KMS-11 (cell line): ENCODE measurements at regions not wholly inside any gene's neighbourhood (a gene's known extent, or its start where the extent isn't known, plus 50 kb on each side); places are given as distances from the start of the nearest gene placed in this dataset.

Experiments
- H2AFZ ChIP-seq: fragments of 200-600 bp; sonication (generic); 2 replicates; pipeline ENCODE4 v1.6.1; 2016; ENCODE audit warnings: antibody characterized with exemption, mixed run types, low read depth
- H3K27ac ChIP-seq: fragments of 200-600 bp; sonication (generic); 2 replicates; pipeline ENCODE4 v1.6.1; 2016; ENCODE audit warnings: mild to moderate bottlenecking, mixed run types
- H3K27me3 ChIP-seq: fragments of 200-600 bp; sonication (generic); 2 replicates; pipeline ENCODE4 v1.6.1; 2017; ENCODE audit warnings: mild to moderate bottlenecking, low read depth, mixed run types, moderate library complexity; ENCODE audit not compliant: insufficient read depth
- H3K36me3 ChIP-seq: fragments of 200-600 bp; sonication (generic); 2 replicates; pipeline ENCODE4 v1.6.1; 2017; ENCODE audit warnings: mild to moderate bottlenecking, mixed run types; ENCODE audit not compliant: insufficient read depth
- H3K4me1 ChIP-seq: fragments of 200-600 bp; sonication (generic); 2 replicates; pipeline ENCODE4 v1.6.1; 2016; ENCODE audit warnings: mild to moderate bottlenecking, low read depth, mixed run types; ENCODE audit not compliant: poor library complexity, severe bottlenecking
- H3K4me2 ChIP-seq: fragments of 200-600 bp; sonication (generic); 2 replicates; pipeline ENCODE4 v1.7.0; 2016; ENCODE audit warnings: mild to moderate bottlenecking, mixed run types
- H3K4me3 ChIP-seq: fragments of 200-600 bp; sonication (generic); IDR thresholded peaks from 2 replicates; pipeline ENCODE4 v1.6.1; 2017; ENCODE audit warnings: low read depth, low read length, mixed read lengths; ENCODE audit not compliant: insufficient read depth
- H3K79me2 ChIP-seq: fragments of 200-600 bp; sonication (generic); 2 replicates; pipeline ENCODE4 v1.6.1; 2016; ENCODE audit warnings: low read depth, mixed run types; ENCODE audit not compliant: insufficient read depth
- H3K9ac ChIP-seq: fragments of 200-600 bp; sonication (generic); 2 replicates; pipeline ENCODE4 v1.6.1; 2016; ENCODE audit warnings: mild to moderate bottlenecking, mixed run types
- H4K20me1 ChIP-seq: fragments of 200-600 bp; sonication (generic); 2 replicates; pipeline ENCODE4 v1.6.1; 2016; ENCODE audit warnings: mild to moderate bottlenecking, mixed run types; ENCODE audit not compliant: insufficient read depth
- TF ChIP-seq, protein P1 (sequence below): fragments of 200-600 bp; sonication (generic); conservative IDR thresholded peaks from 2 replicates; pipeline ENCODE4 v1.6.1; 2017; ENCODE audit warnings: low read depth, mild to moderate bottlenecking, antibody characterized with exemption, low read length, moderate library complexity, mixed read lengths

DNA sequence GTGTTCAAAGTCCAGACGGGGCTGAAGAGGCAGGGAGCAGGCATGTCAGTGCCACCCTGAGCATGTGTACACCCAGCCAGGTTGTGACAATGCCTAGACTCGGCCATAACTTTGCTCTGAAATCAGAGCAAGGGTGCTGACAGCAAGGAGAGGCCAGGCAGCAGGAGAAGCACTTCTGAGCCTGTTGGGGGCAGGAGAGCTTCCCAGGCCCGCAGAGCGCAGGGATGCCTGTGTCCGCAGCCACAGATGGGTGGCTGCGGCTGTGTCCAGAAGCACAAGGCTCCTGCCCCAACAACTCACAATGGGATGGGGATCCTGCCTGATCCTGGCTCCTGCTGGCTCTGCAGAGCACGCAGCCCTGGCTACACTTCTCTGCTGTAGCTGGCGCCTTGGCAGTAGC, 373.9 kb downstream of the CHSY3 start:
- Histone ChIP-seq H2AFZ (no peak overlapping the region), H3K27me3 (no peaks in the 10 kb centered on the region), H3K4me2 (no peak overlapping the region), H3K4me1 (no peaks in the 10 kb centered on the region), H3K79me2 (no peaks in the 10 kb centered on the region), H3K9ac (no peak overlapping the region), H3K27ac (no peak overlapping the region), H3K4me3 (no peak overlapping the region), H4K20me1 (no peaks in the 10 kb centered on the region), H3K36me3 (no peaks in the 10 kb centered on the region)
- TF ChIP-seq, protein P1, sequence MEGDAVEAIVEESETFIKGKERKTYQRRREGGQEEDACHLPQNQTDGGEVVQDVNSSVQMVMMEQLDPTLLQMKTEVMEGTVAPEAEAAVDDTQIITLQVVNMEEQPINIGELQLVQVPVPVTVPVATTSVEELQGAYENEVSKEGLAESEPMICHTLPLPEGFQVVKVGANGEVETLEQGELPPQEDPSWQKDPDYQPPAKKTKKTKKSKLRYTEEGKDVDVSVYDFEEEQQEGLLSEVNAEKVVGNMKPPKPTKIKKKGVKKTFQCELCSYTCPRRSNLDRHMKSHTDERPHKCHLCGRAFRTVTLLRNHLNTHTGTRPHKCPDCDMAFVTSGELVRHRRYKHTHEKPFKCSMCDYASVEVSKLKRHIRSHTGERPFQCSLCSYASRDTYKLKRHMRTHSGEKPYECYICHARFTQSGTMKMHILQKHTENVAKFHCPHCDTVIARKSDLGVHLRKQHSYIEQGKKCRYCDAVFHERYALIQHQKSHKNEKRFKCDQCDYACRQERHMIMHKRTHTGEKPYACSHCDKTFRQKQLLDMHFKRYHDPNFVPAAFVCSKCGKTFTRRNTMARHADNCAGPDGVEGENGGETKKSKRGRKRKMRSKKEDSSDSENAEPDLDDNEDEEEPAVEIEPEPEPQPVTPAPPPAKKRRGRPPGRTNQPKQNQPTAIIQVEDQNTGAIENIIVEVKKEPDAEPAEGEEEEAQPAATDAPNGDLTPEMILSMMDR = no peak

DNA sequence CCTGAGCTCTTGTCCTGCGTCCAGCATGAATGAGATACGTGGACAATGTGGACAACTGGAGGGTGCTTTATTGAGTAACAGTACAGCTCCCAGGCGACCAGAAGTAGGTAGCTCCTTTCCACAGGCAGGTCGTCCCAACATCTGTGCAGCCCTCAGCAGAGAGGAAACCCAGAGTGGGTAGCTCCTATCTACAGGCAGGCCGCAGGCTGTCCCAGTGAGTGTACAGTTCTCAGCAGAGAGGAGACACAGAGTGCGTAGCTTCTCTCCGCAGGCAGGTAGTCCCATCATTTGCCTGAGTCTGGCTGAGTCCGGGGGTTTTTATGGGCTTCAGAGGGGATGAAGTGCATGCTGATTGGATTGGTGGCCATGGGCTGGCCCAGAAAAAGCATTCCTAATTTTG, 373.3 kb downstream of the CHSY3 start:
- no peak overlapping the region for H3K4me2 ChIP-seq
- H3K36me3 ChIP-seq = no peaks in the 10 kb centered on the region
- no peaks in the 10 kb centered on the region for H4K20me1 ChIP-seq
- no peak overlapping the region for H3K4me3 ChIP-seq
- no peak overlapping the region for H3K27ac ChIP-seq
- no peaks in the 10 kb centered on the region for H3K79me2 ChIP-seq
- H3K27me3 ChIP-seq = no peaks in the 10 kb centered on the region
- no peaks in the 10 kb centered on the region for H3K4me1 ChIP-seq
- no peak overlapping the region for H2AFZ ChIP-seq
- no peak overlapping the region for H3K9ac ChIP-seq
- TF ChIP-seq, protein P1 = no peak

DNA sequence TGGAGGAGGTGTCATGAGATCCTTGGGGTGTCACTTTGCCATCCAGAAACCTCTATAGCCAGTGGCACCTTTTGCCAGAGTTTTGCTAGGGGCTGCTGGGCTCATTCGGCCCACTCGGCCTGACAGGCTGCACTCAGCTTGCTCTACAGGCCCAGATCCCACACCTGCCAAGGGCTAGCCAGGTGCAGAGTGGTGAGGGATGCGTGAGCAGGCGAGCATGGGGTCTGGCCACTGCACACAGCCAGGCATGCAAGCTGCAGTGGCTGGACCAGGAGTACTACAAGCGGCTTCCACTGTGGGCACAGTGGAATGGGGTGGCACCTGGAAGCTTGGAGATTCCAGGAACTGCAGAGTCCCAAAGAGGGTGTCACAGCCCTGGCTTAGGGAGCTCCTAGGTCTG, 372.7 kb downstream of the CHSY3 start:
- Histone ChIP-seq H3K79me2 (no peaks in the 10 kb centered on the region), H3K27ac (no peak overlapping the region), H3K9ac (no peak overlapping the region), H4K20me1 (no peaks in the 10 kb centered on the region), H3K4me3 (no peak overlapping the region), H3K4me2 (no peak overlapping the region), H2AFZ (no peak overlapping the region), H3K36me3 (no peaks in the 10 kb centered on the region), H3K27me3 (no peaks in the 10 kb centered on the region), H3K4me1 (no peaks in the 10 kb centered on the region)
- TF ChIP-seq, protein P1 = no peak

DNA sequence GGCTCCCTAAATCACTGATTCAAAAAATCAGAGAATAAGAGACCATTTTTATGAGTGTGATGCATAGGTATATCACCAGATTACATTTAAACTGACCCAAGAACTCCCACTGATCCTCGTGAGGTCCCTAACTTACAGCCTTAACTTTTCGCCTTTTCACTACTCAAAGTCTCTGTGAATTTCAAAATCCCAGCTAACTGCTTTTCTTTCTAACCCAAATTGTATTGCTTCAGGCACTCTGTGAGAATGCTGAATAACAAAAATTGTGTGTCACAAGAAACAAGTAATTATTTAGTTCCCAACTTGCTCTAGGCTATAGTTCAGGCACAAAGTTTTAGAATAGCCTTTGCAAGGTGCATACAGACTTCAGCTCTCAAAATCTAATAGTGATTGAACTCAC, 368.6 kb downstream of the CHSY3 start:
- H3K36me3 ChIP-seq = no peaks in the 10 kb centered on the region
- H3K4me1 ChIP-seq = no peaks in the 10 kb centered on the region
- no peaks in the 10 kb centered on the region for H4K20me1 ChIP-seq
- H3K4me3 ChIP-seq = no peak overlapping the region
- H3K27me3 ChIP-seq = no peaks in the 10 kb centered on the region
- no peak overlapping the region for H2AFZ ChIP-seq
- H3K9ac ChIP-seq = no peak overlapping the region
- TF ChIP-seq, protein P1 = no peak
- H3K27ac ChIP-seq = no peak overlapping the region
- H3K4me2 ChIP-seq = no peak overlapping the region
- H3K79me2 ChIP-seq = no peaks in the 10 kb centered on the region

DNA sequence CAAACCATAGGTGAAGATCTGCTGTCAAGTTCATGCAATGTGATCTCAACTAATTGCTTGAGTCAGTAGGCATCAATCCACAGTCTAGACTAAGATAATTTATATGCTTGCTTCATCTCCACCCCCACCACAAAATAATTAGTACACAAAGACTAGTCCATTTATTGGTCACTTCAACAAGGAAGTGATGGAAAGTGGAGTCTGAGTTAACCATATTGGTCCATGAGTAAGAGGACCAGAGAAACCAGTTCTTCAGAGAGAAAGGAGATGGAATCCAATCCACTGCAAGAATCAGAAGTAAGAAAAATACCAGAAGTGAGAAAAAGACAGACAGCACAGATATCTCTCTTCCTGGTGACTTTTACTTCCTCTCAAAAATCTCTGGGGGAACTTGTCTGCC, 366.5 kb downstream of the CHSY3 start:
- Histone ChIP-seq H3K27me3 (no peaks in the 10 kb centered on the region), H3K4me2 (no peak overlapping the region), H3K9ac (no peak overlapping the region)

More for the DNA sequence above, 366.5 kb downstream of the CHSY3 start:
- TF ChIP-seq, protein P1 = no peak
- no peak overlapping the region for H3K4me3 ChIP-seq
- no peaks in the 10 kb centered on the region for H4K20me1 ChIP-seq
- no peaks in the 10 kb centered on the region for H3K4me1 ChIP-seq
- H3K36me3 ChIP-seq = no peaks in the 10 kb centered on the region
- H3K27ac ChIP-seq = no peak overlapping the region
- H3K79me2 ChIP-seq = no peaks in the 10 kb centered on the region
- H2AFZ ChIP-seq = no peak overlapping the region
